OCI-LY1 (cell line): ENCODE measurements at regions not wholly inside any gene's neighbourhood (a gene's known extent, or its start where the extent isn't known, plus 50 kb on each side); places are given as distances from the start of the nearest gene placed in this dataset.

Source experiments
- H2AFZ ChIP-seq: fragments of 200-600 bp; sonication (generic), shearing (Covaris generic); 2 replicates; pipeline ENCODE4 v1.6.0; 2014; ENCODE audit warnings: antibody characterized with exemption, mild to moderate bottlenecking, low read length
- H3F3A ChIP-seq: fragments of 200-600 bp; sonication (generic), shearing (Covaris generic); 2 replicates; pipeline ENCODE4 v1.6.0; 2014; ENCODE audit warnings: mild to moderate bottlenecking, antibody characterized with exemption, low read length, moderate library complexity; ENCODE audit not compliant: insufficient read depth
- H3K27ac ChIP-seq: fragments of 200-600 bp; sonication (generic); 2 replicates; pipeline ENCODE4 v1.5.1; 2014; ENCODE audit warnings: low read length, mixed run types, mild to moderate bottlenecking, low read depth; ENCODE audit not compliant: poor library complexity, severe bottlenecking
- H3K27me3 ChIP-seq: fragments of 200-600 bp; sonication (generic); 2 replicates; pipeline ENCODE4 v1.6.0; 2014; ENCODE audit warnings: antibody characterized with exemption, mild to moderate bottlenecking, low read length, moderate library complexity; ENCODE audit not compliant: insufficient read depth
- H3K36me3 ChIP-seq: fragments of 200-600 bp; sonication (generic); 2 replicates; pipeline ENCODE4 v1.6.1; 2014; ENCODE audit warnings: mild to moderate bottlenecking, antibody characterized with exemption, low read length, moderate library complexity, mixed read lengths; ENCODE audit not compliant: insufficient read depth
- H3K4me1 ChIP-seq: fragments of 200-600 bp; sonication (generic); 2 replicates; pipeline ENCODE4 v1.5.1; 2014; ENCODE audit warnings: mild to moderate bottlenecking, low read length, moderate library complexity; ENCODE audit not compliant: insufficient read depth, severe bottlenecking
- H3K4me2 ChIP-seq: fragments of 200-600 bp; sonication (generic), shearing (Covaris generic); 2 replicates; pipeline ENCODE4 v1.6.1; 2014; ENCODE audit warnings: low read length
- H3K4me3 ChIP-seq: fragments of 200-600 bp; sonication (generic); 2 replicates; pipeline ENCODE4 v1.5.1; 2014; ENCODE audit warnings: low read length, low read depth, mild to moderate bottlenecking, mixed read lengths; ENCODE audit not compliant: poor library complexity, severe bottlenecking
- H3K79me2 ChIP-seq: fragments of 200-600 bp; shearing (Covaris generic); 2 replicates; pipeline ENCODE4 v1.6.1; 2016; ENCODE audit warnings: mixed run types, low read length, mixed read lengths; ENCODE audit not compliant: insufficient read depth
- H3K9ac ChIP-seq: fragments of 200-600 bp; sonication (generic), shearing (Covaris generic); 2 replicates; pipeline ENCODE4 v1.6.1; 2014; ENCODE audit warnings: mild to moderate bottlenecking, low read length, mixed read lengths
- H3K9me2 ChIP-seq: fragments of 200-600 bp; sonication (generic), shearing (Covaris generic); 2 replicates; pipeline ENCODE4 v1.6.1; 2014; ENCODE audit warnings: low read depth, mild to moderate bottlenecking, low read length, mixed read lengths
- H3K9me3 ChIP-seq: fragments of 200-600 bp; shearing (Covaris generic); 2 replicates; pipeline ENCODE4 v1.6.1; 2014; ENCODE audit warnings: low read length, mixed read lengths
- H4K20me1 ChIP-seq: fragments of 200-600 bp; sonication (generic), shearing (Covaris generic); 2 replicates; pipeline ENCODE4 v1.6.0; 2016; ENCODE audit warnings: mild to moderate bottlenecking, low read length; ENCODE audit not compliant: insufficient read depth
- CTCF ChIP-seq: fragments of 200-600 bp; sonication (generic), shearing (Covaris generic); IDR thresholded peaks from 2 replicates; pipeline ENCODE4 v1.5.1; 2017; ENCODE audit warnings: mild to moderate bottlenecking, antibody characterized with exemption, low read length, moderate library complexity, mixed read lengths
- EZH2 ChIP-seq: fragments of 200-600 bp; sonication (generic), shearing (Covaris generic); IDR thresholded peaks from 2 replicates; pipeline ENCODE4 v1.8.0; 2017; ENCODE audit warnings: borderline replicate concordance, mixed run types, mild to moderate bottlenecking, antibody characterized with exemption, low read length, moderate library complexity, mixed read lengths

- no peaks in the 10 kb centered on the region for H3K9me3 ChIP-seq
- H3K9ac ChIP-seq, result no peak overlapping the region
- no peaks in the 10 kb centered on the region for H4K20me1 ChIP-seq
- no peak overlapping the region for H3K4me2 ChIP-seq
- H3K27me3 ChIP-seq, result no peaks in the 10 kb centered on the region
- no peaks in the 10 kb centered on the region for H3K9me2 ChIP-seq
- H3K36me3 ChIP-seq, result no peaks in the 10 kb centered on the region
- no peak overlapping the region for H3K27ac ChIP-seq
- no peak overlapping the region for H3K4me3 ChIP-seq
- H2AFZ ChIP-seq, result no peak overlapping the region
- H3K4me1 ChIP-seq, result no peaks in the 10 kb centered on the region
- no peaks in the 10 kb centered on the region for H3K79me2 ChIP-seq
- H3F3A ChIP-seq, result no peaks in the 10 kb centered on the region
- TF ChIP-seq EZH2 (no peak), CTCF (no peak)
Observed at GRCh38 chr3:18012436-18012835, 270.0 kb upstream of the TBC1D5 start.

GRCh38 chr3:18011387-18011786, 269.0 kb upstream of the TBC1D5 start:
- H3K36me3 ChIP-seq, result no peaks in the 10 kb centered on the region

GRCh38 chr3:18010001-18010400, 267.6 kb upstream of the TBC1D5 start:
- no peaks in the 10 kb centered on the region for H3K79me2 ChIP-seq
- no peak overlapping the region for H2AFZ ChIP-seq
- no peak overlapping the region for H3K9ac ChIP-seq
- H3K9me2 ChIP-seq, result no peaks in the 10 kb centered on the region
- no peaks in the 10 kb centered on the region for H3K9me3 ChIP-seq
- H3K36me3 ChIP-seq, result no peaks in the 10 kb centered on the region
- no peak overlapping the region for H3K4me3 ChIP-seq
- H3F3A ChIP-seq, result no peaks in the 10 kb centered on the region
- H3K4me1 ChIP-seq, result no peaks in the 10 kb centered on the region
- H3K27me3 ChIP-seq, result no peaks in the 10 kb centered on the region
- no peak for TF ChIP-seq EZH2
- TF ChIP-seq CTCF, result no peak
- no peak overlapping the region for H3K4me2 ChIP-seq
- H4K20me1 ChIP-seq, result no peaks in the 10 kb centered on the region
- no peak overlapping the region for H3K27ac ChIP-seq

More at GRCh38 chr3:18011387-18011786, 269.0 kb upstream of the TBC1D5 start:
- H3K9me2 ChIP-seq, result no peaks in the 10 kb centered on the region
- TF ChIP-seq CTCF (no peak), EZH2 (no peak)
- no peak overlapping the region for H3K27ac ChIP-seq
- H3K4me3 ChIP-seq, result no peak overlapping the region
- no peaks in the 10 kb centered on the region for H3K4me1 ChIP-seq
- H4K20me1 ChIP-seq, result no peaks in the 10 kb centered on the region
- H2AFZ ChIP-seq, result no peak overlapping the region
- no peaks in the 10 kb centered on the region for H3K9me3 ChIP-seq
- no peak overlapping the region for H3K9ac ChIP-seq
- no peak overlapping the region for H3K4me2 ChIP-seq
- no peaks in the 10 kb centered on the region for H3K79me2 ChIP-seq
- no peaks in the 10 kb centered on the region for H3K27me3 ChIP-seq
- no peaks in the 10 kb centered on the region for H3F3A ChIP-seq
